NT2/D1 (cell line): ENCODE measurements at regions not wholly inside any gene's neighbourhood (a gene's known extent, or its start where the extent isn't known, plus 50 kb on each side); places are given as distances from the start of the nearest gene placed in this dataset.

Experiments
- DNase-seq: peaks from one replicate; pipeline ENCODE4 v3.0.0-alpha.2; 2011; ENCODE audit warnings: low read depth, low spot score
- H3K27me3 ChIP-seq: 2 replicates; pipeline ENCODE4 v1.6.0; 2011; ENCODE audit warnings: mild to moderate bottlenecking; ENCODE audit not compliant: insufficient read length, insufficient read depth
- H3K36me3 ChIP-seq: 2 replicates; pipeline ENCODE4 v1.6.1; 2011; ENCODE audit warnings: mild to moderate bottlenecking, low read length, mixed read lengths; ENCODE audit not compliant: insufficient read depth, insufficient read length
- H3K4me1 ChIP-seq: 2 replicates; pipeline ENCODE4 v1.5.1; 2011; ENCODE audit not compliant: insufficient read depth, insufficient read length
- H3K4me3 ChIP-seq: 2 replicates; pipeline ENCODE4 v1.5.1; 2011; ENCODE audit warnings: low read depth; ENCODE audit not compliant: insufficient read length
- H3K9ac ChIP-seq: 2 replicates; pipeline ENCODE4 v1.6.0; 2011; ENCODE audit warnings: low read depth; ENCODE audit not compliant: insufficient read length
- H3K9me3 ChIP-seq: 2 replicates; pipeline ENCODE4 v1.5.1; 2011; ENCODE audit warnings: mild to moderate bottlenecking, low read length; ENCODE audit not compliant: insufficient read depth
- SUZ12 ChIP-seq: IDR thresholded peaks from 2 replicates; pipeline ENCODE4 v1.6.1; 2011; ENCODE audit not compliant: insufficient read length, insufficient read depth; ENCODE audit errors: extremely low read depth
- YY1 ChIP-seq: IDR thresholded peaks from 2 replicates; pipeline ENCODE4 v1.6.1; 2011; ENCODE audit not compliant: insufficient read length, insufficient read depth
- ZNF274 ChIP-seq: IDR thresholded peaks from 2 replicates; pipeline ENCODE4 v1.6.1; 2011; ENCODE audit warnings: mild to moderate bottlenecking, low read depth, low read length

GRCh38 chr2:215618145-215618544 is 182.3 kb upstream of the FN1 start:
- TF ChIP-seq ZNF274 (no peak), SUZ12 (no peak), YY1 (no peak)

GRCh38 chr2:215617060-215617824 is 181.4 kb upstream of the FN1 start:
- TF ChIP-seq ZNF274 (no peak), SUZ12 (no peak), YY1 (no peak)
- Histone ChIP-seq H3K4me3 (no peak overlapping the region), H3K4me1 (no peaks in the 10 kb centered on the region), H3K9me3 (peaks cover 46% of the 10 kb centered on the region), H3K36me3 (no peaks in the 10 kb centered on the region), H3K9ac (no peak overlapping the region), H3K27me3 (peaks cover 3% of the 10 kb centered on the region)
- no peak for DNase-seq

More at GRCh38 chr2:215618145-215618544, 182.3 kb upstream of the FN1 start:
- Histone ChIP-seq H3K4me1 (no peaks in the 10 kb centered on the region), H3K9me3 (peaks cover 46% of the 10 kb centered on the region), H3K27me3 (peaks cover 3% of the 10 kb centered on the region), H3K9ac (no peak overlapping the region), H3K4me3 (no peak overlapping the region), H3K36me3 (no peaks in the 10 kb centered on the region)
- no peak for DNase-seq

- no peaks in the 10 kb centered on the region for H3K36me3 ChIP-seq
- peaks cover 3% of the 10 kb centered on the region for H3K27me3 ChIP-seq
- H3K4me1 ChIP-seq, result no peaks in the 10 kb centered on the region
- no peak overlapping the region for H3K9ac ChIP-seq
- no peak for DNase-seq
- H3K4me3 ChIP-seq, result no peak overlapping the region
- peaks cover 46% of the 10 kb centered on the region for H3K9me3 ChIP-seq
- TF ChIP-seq SUZ12, result no peak
- TF ChIP-seq ZNF274, result no peak
- no peak for TF ChIP-seq YY1
These were observed 179.9 kb upstream of the FN1 start for GRCh38 chr2:215615803-215616174.

- Histone ChIP-seq H3K9me3 (peaks cover 46% of the 10 kb centered on the region), H3K27me3 (no peaks in the 10 kb centered on the region), H3K9ac (no peak overlapping the region), H3K36me3 (no peaks in the 10 kb centered on the region), H3K4me1 (no peaks in the 10 kb centered on the region), H3K4me3 (no peak overlapping the region)
- TF ChIP-seq YY1 (no peak), ZNF274 (no peak), SUZ12 (no peak)
- DNase-seq, result no peak
These were observed 179.4 kb upstream of the FN1 start for GRCh38 chr2:215615067-215615802.

GRCh38 chr2:215614296-215614695 is 178.4 kb upstream of the FN1 start:
- no peak for DNase-seq
- Histone ChIP-seq H3K36me3 (no peaks in the 10 kb centered on the region), H3K9me3 (peaks cover 46% of the 10 kb centered on the region), H3K4me1 (no peaks in the 10 kb centered on the region), H3K27me3 (no peaks in the 10 kb centered on the region), H3K4me3 (no peak overlapping the region), H3K9ac (no peak overlapping the region)
- no peak for TF ChIP-seq SUZ12
- no peak for TF ChIP-seq ZNF274
- TF ChIP-seq YY1, result no peak

GRCh38 chr2:215613888-215614287 is 178.0 kb upstream of the FN1 start:
- H3K4me1 ChIP-seq, result no peaks in the 10 kb centered on the region
- H3K9me3 ChIP-seq, result peaks cover 46% of the 10 kb centered on the region
- no peak overlapping the region for H3K9ac ChIP-seq
- no peak for DNase-seq
- TF ChIP-seq YY1 (no peak), ZNF274 (no peak), SUZ12 (no peak)
- no peaks in the 10 kb centered on the region for H3K27me3 ChIP-seq
- no peak overlapping the region for H3K4me3 ChIP-seq
- H3K36me3 ChIP-seq, result no peaks in the 10 kb centered on the region

GRCh38 chr2:215613280-215613679 is 177.4 kb upstream of the FN1 start:
- TF ChIP-seq SUZ12 (no peak), ZNF274 (no peak), YY1 (no peak)
- peak overlapping the region; percentile 1 for H3K9ac ChIP-seq
- no peak overlapping the region for H3K4me3 ChIP-seq
- peak; percentile 25 for DNase-seq
- H3K4me1 ChIP-seq, result no peaks in the 10 kb centered on the region
- no peaks in the 10 kb centered on the region for H3K36me3 ChIP-seq
- peaks cover 46% of the 10 kb centered on the region for H3K9me3 ChIP-seq
- H3K27me3 ChIP-seq, result no peaks in the 10 kb centered on the region
